ENCODE measurements at regions not wholly inside any gene's neighbourhood (a gene's known extent, or its start where the extent isn't known, plus 50 kb on each side); places are given as distances from the start of the nearest gene placed in this dataset.

GRCh38 chr10:20630092-20630643 is 266.9 kb downstream of the NEBL start:
- TF ChIP-seq CTCF (IDR thresholded peaks at IDR 0.05; ENCODE audit: insufficient read depth, missing control alignments), result no peak
- no peak for FAIRE-seq
- DNase-seq (ENCODE audit: insufficient read length, low spot score), result no peak

GRCh38 chr10:20627946-20628507 is 269.1 kb downstream of the NEBL start:
- DNase-seq (ENCODE audit: insufficient read length, low spot score) (no peak), FAIRE-seq (no peak)
- TF ChIP-seq CTCF (IDR thresholded peaks at IDR 0.05; ENCODE audit: insufficient read depth, missing control alignments), result no peak

GRCh38 chr10:20627087-20627486 is 270.0 kb downstream of the NEBL start:
- no peak for FAIRE-seq
- DNase-seq (ENCODE audit: insufficient read length, low spot score), result no peak
- TF ChIP-seq CTCF (IDR thresholded peaks at IDR 0.05; ENCODE audit: insufficient read depth, missing control alignments), result no peak

- no peak for TF ChIP-seq CTCF (IDR thresholded peaks at IDR 0.05; ENCODE audit: insufficient read depth, missing control alignments)
- DNase-seq (ENCODE audit: insufficient read length, low spot score) (no peak), FAIRE-seq (no peak)
Measured at GRCh38 chr10:20625868-20626267, 271.2 kb downstream of the NEBL start.

GRCh38 chr10:20624642-20625041 is 272.5 kb downstream of the NEBL start:
- FAIRE-seq (no peak), DNase-seq (ENCODE audit: insufficient read length, low spot score) (no peak)
- TF ChIP-seq CTCF (IDR thresholded peaks at IDR 0.05; ENCODE audit: insufficient read depth, missing control alignments), result no peak

GRCh38 chr10:20623546-20623945 is 273.6 kb downstream of the NEBL start:
- TF ChIP-seq CTCF (IDR thresholded peaks at IDR 0.05; ENCODE audit: insufficient read depth, missing control alignments), result no peak
- DNase-seq (ENCODE audit: insufficient read length, low spot score), result no peak
- no peak for FAIRE-seq

GRCh38 chr10:20622531-20623211 is 274.4 kb downstream of the NEBL start:
- FAIRE-seq, result no peak
- no peak for TF ChIP-seq CTCF (IDR thresholded peaks at IDR 0.05; ENCODE audit: insufficient read depth, missing control alignments)
- DNase-seq (ENCODE audit: insufficient read length, low spot score), result no peak

Data from D721Med (cell line).